ENCODE measurements at regions not wholly inside any gene's neighbourhood (a gene's known extent, or its start where the extent isn't known, plus 50 kb on each side); places are given as distances from the start of the nearest gene placed in this dataset.

GRCh38 chr5:128854931-128855330 lies 110.4 kb upstream of the SLC27A6 start:
- TF ChIP-seq, protein P1, sequence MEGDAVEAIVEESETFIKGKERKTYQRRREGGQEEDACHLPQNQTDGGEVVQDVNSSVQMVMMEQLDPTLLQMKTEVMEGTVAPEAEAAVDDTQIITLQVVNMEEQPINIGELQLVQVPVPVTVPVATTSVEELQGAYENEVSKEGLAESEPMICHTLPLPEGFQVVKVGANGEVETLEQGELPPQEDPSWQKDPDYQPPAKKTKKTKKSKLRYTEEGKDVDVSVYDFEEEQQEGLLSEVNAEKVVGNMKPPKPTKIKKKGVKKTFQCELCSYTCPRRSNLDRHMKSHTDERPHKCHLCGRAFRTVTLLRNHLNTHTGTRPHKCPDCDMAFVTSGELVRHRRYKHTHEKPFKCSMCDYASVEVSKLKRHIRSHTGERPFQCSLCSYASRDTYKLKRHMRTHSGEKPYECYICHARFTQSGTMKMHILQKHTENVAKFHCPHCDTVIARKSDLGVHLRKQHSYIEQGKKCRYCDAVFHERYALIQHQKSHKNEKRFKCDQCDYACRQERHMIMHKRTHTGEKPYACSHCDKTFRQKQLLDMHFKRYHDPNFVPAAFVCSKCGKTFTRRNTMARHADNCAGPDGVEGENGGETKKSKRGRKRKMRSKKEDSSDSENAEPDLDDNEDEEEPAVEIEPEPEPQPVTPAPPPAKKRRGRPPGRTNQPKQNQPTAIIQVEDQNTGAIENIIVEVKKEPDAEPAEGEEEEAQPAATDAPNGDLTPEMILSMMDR (IDR thresholded peaks at IDR 0.05), result no peak
- TF ChIP-seq POLR2A (IDR thresholded peaks at IDR 0.05), result no peak

Data from esophagus squamous epithelium (tissue), 4 donors.